ENCODE measurements at regions not wholly inside any gene's neighbourhood (a gene's known extent, or its start where the extent isn't known, plus 50 kb on each side); places are given as distances from the start of the nearest gene placed in this dataset.

- Histone ChIP-seq H3K4me3 (replicated peaks in 1 of 3; ENCODE audit: insufficient read depth in 1 of 3, low read depth in 1 of 3, low read length in 3 of 3) (no peak overlapping the region), H3K4me2 (ENCODE audit: insufficient read depth, low read length) (no peak overlapping the region), H3K9ac (replicated peaks; ENCODE audit: extremely low read depth, insufficient read depth, low read length) (no peak overlapping the region), H3K9me3 (replicated peaks; ENCODE audit: control insufficient read depth, insufficient read depth, low read length) (no peaks in the 10 kb centered on the region), H3K36me3 (ENCODE audit: control insufficient read depth in 2 of 2, extremely low read depth in 1 of 2, insufficient read depth in 2 of 2, low read length in 2 of 2) (no peaks in the 10 kb centered on the region), H3K27ac (ENCODE audit: insufficient read depth, low read depth, low read length) (no peak overlapping the region), H2AFZ (ENCODE audit: low read depth, low read length) (no peak overlapping the region), H3K79me2 (ENCODE audit: control insufficient read depth, insufficient read depth, low read length) (no peaks in the 10 kb centered on the region), H3K27me3 (ENCODE audit: control insufficient read depth in 2 of 2, insufficient read depth in 2 of 2, low read length in 2 of 2) (no peaks in the 10 kb centered on the region), H4K20me1 (replicated peaks; ENCODE audit: control insufficient read depth, extremely low read depth, insufficient read depth, low read length) (no peaks in the 10 kb centered on the region), H3K9me1 (replicated peaks; ENCODE audit: control insufficient read depth, extremely low read depth, insufficient read depth, low read length) (no peaks in the 10 kb centered on the region), H3K4me1 (ENCODE audit: control insufficient read depth, extremely low read depth, insufficient read depth, low read length) (peaks cover 7% of the 10 kb centered on the region)
- DNase-seq (ENCODE audit: low read depth, low spot score): peak; percentile 14
- intact Hi-C loops (cut with micrococcal nuclease) (no loop called here), dilution Hi-C loops (cut with MboI; ENCODE audit: extremely low pct_ligation_motif_present, low sequenced_read_pairs) (no loop called here)
- BruUV-seq (replicated peaks): no TSS peak
- POLR2A ChIA-PET: no interaction called here
- FAIRE-seq: no peak
- no peak for TF ChIP-seq JUN (IDR thresholded peaks at IDR 0.05; ENCODE audit: borderline replicate concordance, insufficient read depth, insufficient read length, low read depth)
- no peak for TF ChIP-seq MAX (IDR thresholded peaks at IDR 0.05; ENCODE audit: insufficient read depth, insufficient read length)
- TF ChIP-seq POLR2A (IDR thresholded peaks at IDR 0.05; ENCODE audit: low read depth, low read length): no peak
- TF ChIP-seq EZH2 (IDR thresholded peaks at IDR 0.05; ENCODE audit: borderline replicate concordance, low read depth, low read length, severe bottlenecking): no peak
- no peak for TF ChIP-seq POLR2AphosphoS5 (IDR thresholded peaks at IDR 0.05; ENCODE audit: insufficient read depth, low read depth, low read length)
- TF ChIP-seq MYC (IDR thresholded peaks at IDR 0.05; ENCODE audit: low read depth, low read length): no peak
- no peak for TF ChIP-seq GATA2 (IDR thresholded peaks at IDR 0.05; ENCODE audit: insufficient read depth, insufficient read length, low read depth, low read length)
- no peak for TF ChIP-seq CTCF (IDR thresholded peaks at IDR 0.05; ENCODE audit: extremely low read depth in 1 of 2, insufficient read depth in 1 of 2, low read depth in 1 of 2, low read length in 2 of 2)
- TF ChIP-seq FOS (IDR thresholded peaks at IDR 0.05; ENCODE audit: borderline replicate concordance, insufficient read depth, low read length): no peak
- CTCF ChIA-PET: interaction anchor here (0.8 kb wide), 1 partner anchor 9 kb away, joined by 3 read pairs; no protein-coding TSS in a partner anchor
Measured at GRCh38 chr5:33337637-33337992, 103.2 kb upstream of the TARS1 start.

Data from endothelial cell of umbilical vein (primary cell).